ENCODE measurements at regions not wholly inside any gene's neighbourhood (a gene's known extent, or its start where the extent isn't known, plus 50 kb on each side); places are given as distances from the start of the nearest gene placed in this dataset.

DNA sequence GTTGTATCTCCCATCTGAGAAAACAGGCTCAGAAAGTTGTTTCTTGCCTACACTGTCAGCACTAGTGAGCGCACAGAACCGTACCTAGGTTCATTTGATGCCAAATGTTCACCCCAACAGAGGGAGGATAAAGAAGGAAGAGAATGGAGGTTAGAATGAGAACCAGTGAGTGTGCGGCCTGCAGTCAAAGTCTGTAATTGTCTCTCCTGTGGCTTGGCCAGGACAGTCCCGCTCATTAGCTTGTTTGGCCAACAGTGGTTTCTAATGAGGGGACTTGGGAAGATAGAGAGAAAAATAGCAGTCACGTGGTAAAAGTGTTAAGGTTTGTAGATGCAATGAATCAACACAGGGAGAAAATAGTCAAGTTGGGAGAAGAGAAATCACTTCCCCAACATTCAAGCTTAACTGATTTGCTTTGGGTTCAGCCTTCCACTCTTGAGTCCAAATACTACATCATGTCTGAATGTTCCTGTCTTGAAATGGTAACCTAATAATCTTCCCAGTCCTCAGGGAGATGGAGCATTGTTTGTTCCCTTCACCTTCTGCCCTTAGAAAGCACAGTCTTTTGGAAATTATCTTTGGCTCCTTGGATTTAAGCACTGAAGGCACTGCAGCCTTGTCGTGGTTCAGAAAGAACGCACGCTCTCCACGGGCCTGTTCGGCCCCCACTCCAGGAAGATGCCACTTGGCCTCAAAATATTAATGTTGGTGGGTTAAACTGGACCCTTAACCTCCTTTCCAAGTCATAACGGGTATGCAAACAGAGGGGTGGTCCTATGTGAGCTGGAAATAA lies 360.4 kb upstream of the ZNF32 start:
- TF ChIP-seq, protein P1, sequence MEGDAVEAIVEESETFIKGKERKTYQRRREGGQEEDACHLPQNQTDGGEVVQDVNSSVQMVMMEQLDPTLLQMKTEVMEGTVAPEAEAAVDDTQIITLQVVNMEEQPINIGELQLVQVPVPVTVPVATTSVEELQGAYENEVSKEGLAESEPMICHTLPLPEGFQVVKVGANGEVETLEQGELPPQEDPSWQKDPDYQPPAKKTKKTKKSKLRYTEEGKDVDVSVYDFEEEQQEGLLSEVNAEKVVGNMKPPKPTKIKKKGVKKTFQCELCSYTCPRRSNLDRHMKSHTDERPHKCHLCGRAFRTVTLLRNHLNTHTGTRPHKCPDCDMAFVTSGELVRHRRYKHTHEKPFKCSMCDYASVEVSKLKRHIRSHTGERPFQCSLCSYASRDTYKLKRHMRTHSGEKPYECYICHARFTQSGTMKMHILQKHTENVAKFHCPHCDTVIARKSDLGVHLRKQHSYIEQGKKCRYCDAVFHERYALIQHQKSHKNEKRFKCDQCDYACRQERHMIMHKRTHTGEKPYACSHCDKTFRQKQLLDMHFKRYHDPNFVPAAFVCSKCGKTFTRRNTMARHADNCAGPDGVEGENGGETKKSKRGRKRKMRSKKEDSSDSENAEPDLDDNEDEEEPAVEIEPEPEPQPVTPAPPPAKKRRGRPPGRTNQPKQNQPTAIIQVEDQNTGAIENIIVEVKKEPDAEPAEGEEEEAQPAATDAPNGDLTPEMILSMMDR (IDR thresholded peaks at IDR 0.05; ENCODE audit: low read depth, low read length), result no peak

DNA sequence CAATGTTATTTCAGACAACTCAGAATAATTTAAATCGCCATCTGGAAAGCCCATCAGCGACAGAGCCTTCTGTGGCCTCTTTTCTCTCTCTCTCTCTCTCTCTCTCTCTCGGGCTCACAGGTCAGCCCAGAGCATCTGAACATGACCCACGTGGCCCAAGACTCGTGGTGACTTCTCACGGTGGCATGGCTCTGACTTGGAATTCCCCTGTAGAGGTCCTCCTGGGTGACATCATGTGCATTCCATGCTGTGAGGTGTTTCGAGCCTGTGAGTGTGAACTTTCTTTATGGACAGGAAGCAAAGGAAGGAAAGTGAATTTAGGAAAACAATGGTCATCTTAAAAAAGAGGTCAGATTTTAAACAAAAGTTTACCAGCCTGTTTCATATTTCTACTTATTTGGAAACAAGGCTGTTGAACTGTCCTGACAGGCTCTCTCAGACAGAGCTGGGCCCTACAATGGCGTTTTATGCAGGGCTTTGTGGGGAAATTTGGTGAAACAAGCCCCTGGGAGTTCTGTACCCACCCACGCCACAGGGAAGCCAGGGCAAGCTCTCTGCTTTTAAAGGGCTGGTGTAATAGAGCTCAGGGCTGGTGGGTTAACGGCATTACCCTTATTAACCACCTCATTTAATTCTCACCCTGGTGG lies 359.7 kb upstream of the ZNF32 start:
- CTCF ChIA-PET, result no interaction called here
- TF ChIP-seq, protein P1 (IDR thresholded peaks at IDR 0.05; ENCODE audit: low read depth, low read length), result no peak
- POLR2A ChIA-PET, result no interaction called here
- Histone ChIP-seq H3K9me3 (ENCODE audit: control insufficient read depth, insufficient read depth, low read length) (peaks cover 10% of the 10 kb centered on the region; the same call in 1 of the 2 replicates), H3K27ac (ENCODE audit: low read depth, low read length) (no peak overlapping the region), H3K4me3 (ENCODE audit: low read depth, low read length) (no peak overlapping the region), H3K27me3 (ENCODE audit: control insufficient read depth, insufficient read depth, low read length) (peaks cover 3% of the 10 kb centered on the region)
- DNase-seq (ENCODE audit: low read depth, low spot score), result no peak

More for the DNA sequence above, 360.4 kb upstream of the ZNF32 start:
- no peak overlapping the region for H3K4me3 ChIP-seq (ENCODE audit: low read depth, low read length)
- H3K9me3 ChIP-seq (ENCODE audit: control insufficient read depth, insufficient read depth, low read length), result peaks cover 10% of the 10 kb centered on the region; the same call in 1 of the 2 replicates
- H3K27ac ChIP-seq (ENCODE audit: low read depth, low read length), result no peak overlapping the region
- CTCF ChIA-PET, result no interaction called here
- peaks cover 3% of the 10 kb centered on the region for H3K27me3 ChIP-seq (ENCODE audit: control insufficient read depth, insufficient read depth, low read length)
- DNase-seq (ENCODE audit: low read depth, low spot score), result no peak
- POLR2A ChIA-PET, result no interaction called here

- Histone ChIP-seq H3K4me3 (ENCODE audit: low read depth, low read length) (no peak overlapping the region), H3K27me3 (ENCODE audit: control insufficient read depth, insufficient read depth, low read length) (no peaks in the 10 kb centered on the region), H3K27ac (ENCODE audit: low read depth, low read length) (no peak overlapping the region), H3K9me3 (ENCODE audit: control insufficient read depth, insufficient read depth, low read length) (peaks cover 10% of the 10 kb centered on the region; the same call in 1 of the 2 replicates)
- POLR2A ChIA-PET, result no interaction called here
- no peak for DNase-seq (ENCODE audit: low read depth, low spot score)
- TF ChIP-seq, protein P1 (IDR thresholded peaks at IDR 0.05; ENCODE audit: low read depth, low read length), result no peak
- CTCF ChIA-PET, result no interaction called here
Observed at GRCh38 chr10:44006771-44007170, 358.1 kb upstream of the ZNF32 start.

- no peak for DNase-seq (ENCODE audit: low read depth, low spot score)
- CTCF ChIA-PET, result no interaction called here
- POLR2A ChIA-PET, result no interaction called here
- TF ChIP-seq, protein P1 (IDR thresholded peaks at IDR 0.05; ENCODE audit: low read depth, low read length), result no peak
- Histone ChIP-seq H3K9me3 (ENCODE audit: control insufficient read depth, insufficient read depth, low read length) (peaks cover 10% of the 10 kb centered on the region; the same call in 1 of the 2 replicates), H3K4me3 (ENCODE audit: low read depth, low read length) (no peak overlapping the region), H3K27ac (ENCODE audit: low read depth, low read length) (no peak overlapping the region), H3K27me3 (ENCODE audit: control insufficient read depth, insufficient read depth, low read length) (no peaks in the 10 kb centered on the region)
Observed at GRCh38 chr10:44005788-44006099, 357.1 kb upstream of the ZNF32 start.
